ENCODE measurements at regions not wholly inside any gene's neighbourhood (a gene's known extent, or its start where the extent isn't known, plus 50 kb on each side); places are given as distances from the start of the nearest gene placed in this dataset.

DNA sequence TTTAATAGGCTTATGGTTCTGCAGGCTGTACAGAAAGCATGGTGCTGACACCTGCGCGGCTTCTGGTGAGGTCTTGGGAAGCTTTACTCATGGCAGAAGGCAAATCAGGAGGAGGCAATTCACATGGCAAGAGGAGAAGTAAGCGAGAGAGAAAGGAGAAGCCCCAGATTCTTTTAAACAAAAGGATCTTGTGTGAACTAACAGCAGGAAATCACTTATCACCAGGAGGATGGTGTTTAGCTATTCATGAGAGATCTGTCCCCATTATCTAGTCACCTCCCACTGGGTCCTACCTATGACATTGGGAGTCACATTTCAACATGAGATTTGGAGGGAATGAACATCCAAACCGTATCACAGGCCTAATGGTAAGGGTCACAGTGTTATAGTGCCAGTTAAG is 678.0 kb upstream of the KCND2 start:
- TF ChIP-seq, protein P1, sequence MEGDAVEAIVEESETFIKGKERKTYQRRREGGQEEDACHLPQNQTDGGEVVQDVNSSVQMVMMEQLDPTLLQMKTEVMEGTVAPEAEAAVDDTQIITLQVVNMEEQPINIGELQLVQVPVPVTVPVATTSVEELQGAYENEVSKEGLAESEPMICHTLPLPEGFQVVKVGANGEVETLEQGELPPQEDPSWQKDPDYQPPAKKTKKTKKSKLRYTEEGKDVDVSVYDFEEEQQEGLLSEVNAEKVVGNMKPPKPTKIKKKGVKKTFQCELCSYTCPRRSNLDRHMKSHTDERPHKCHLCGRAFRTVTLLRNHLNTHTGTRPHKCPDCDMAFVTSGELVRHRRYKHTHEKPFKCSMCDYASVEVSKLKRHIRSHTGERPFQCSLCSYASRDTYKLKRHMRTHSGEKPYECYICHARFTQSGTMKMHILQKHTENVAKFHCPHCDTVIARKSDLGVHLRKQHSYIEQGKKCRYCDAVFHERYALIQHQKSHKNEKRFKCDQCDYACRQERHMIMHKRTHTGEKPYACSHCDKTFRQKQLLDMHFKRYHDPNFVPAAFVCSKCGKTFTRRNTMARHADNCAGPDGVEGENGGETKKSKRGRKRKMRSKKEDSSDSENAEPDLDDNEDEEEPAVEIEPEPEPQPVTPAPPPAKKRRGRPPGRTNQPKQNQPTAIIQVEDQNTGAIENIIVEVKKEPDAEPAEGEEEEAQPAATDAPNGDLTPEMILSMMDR (IDR thresholded peaks at IDR 0.05), result no peak
- TF ChIP-seq POLR2A (IDR thresholded peaks at IDR 0.05) (no peak), POLR2AphosphoS5 (IDR thresholded peaks at IDR 0.05) (no peak)
